ENCODE measurements at regions not wholly inside any gene's neighbourhood (a gene's known extent, or its start where the extent isn't known, plus 50 kb on each side); places are given as distances from the start of the nearest gene placed in this dataset.

DNA sequence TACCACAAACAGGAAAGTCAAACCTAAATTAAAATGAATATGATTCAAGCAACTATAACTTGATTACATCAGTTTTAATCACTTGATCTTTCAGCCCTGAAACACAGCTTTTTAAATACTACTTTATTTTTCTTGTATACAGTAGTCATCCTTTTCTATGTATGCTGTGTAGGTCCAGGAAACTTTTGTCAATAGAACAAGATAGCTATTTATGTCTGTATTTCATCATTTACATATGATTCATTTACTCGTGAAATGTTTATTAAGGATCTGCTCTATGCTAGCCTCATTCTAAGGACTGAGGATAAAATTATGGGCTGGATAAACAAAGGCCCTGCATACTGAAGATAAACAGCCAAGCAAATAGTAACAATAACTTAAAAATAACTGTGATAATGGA is 930.2 kb downstream of the TFAP2A start:
- no peak for DNase-seq (ENCODE audit: low spot score)

DNA sequence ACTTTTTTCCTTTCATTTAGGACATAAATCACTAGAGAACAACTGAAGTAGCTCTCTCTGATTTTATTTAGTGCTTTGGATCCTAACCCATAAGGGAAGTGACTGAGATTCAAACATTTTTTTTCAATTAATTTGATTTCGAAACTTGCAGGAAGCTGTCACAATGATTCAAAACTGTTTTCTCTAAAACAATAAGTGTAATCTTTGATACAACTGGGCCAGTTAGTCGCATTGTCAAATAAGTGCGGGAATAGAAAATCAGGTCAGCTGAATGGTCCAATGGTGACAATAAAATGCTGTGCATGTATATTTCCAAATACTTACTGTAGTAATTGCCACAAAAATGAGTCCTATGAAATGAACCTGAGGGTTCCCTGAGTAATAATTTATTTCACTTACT is 930.8 kb downstream of the TFAP2A start:
- no peak for DNase-seq (ENCODE audit: low spot score)

DNA sequence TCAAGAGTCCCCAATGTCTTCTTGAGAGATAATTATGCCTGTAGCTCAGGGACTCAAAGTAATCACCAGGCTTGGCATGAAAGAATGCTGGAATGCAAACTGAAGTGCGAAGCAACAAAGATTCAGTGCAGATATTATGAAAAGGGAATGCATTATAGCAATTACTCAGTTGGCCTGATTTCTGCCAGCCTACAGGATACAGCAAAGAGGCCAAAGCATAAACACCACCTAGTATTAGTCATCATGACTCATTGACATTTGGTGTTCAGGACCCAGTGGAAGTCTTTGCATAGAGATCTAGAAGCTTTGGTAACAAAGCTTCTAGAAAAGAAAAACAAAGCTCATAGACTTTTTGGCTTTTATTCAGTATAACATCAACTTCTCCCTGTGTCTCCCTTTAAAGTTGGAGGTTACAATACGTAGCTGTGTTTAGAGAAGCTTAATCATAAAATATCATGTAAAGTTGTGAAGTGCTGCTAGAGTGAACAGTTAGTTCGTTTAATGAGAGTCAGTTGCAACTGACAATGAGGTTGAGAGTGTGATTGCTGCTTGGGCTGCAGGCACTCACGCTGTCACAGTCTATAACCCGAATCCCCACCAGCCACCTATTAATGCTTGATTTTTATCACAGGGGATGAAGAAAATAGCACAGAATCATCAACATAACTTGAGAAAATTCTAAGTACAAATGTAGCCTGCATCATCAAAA is 932.7 kb downstream of the TFAP2A start:
- DNase-seq (ENCODE audit: low spot score): peak; percentile 96

DNA sequence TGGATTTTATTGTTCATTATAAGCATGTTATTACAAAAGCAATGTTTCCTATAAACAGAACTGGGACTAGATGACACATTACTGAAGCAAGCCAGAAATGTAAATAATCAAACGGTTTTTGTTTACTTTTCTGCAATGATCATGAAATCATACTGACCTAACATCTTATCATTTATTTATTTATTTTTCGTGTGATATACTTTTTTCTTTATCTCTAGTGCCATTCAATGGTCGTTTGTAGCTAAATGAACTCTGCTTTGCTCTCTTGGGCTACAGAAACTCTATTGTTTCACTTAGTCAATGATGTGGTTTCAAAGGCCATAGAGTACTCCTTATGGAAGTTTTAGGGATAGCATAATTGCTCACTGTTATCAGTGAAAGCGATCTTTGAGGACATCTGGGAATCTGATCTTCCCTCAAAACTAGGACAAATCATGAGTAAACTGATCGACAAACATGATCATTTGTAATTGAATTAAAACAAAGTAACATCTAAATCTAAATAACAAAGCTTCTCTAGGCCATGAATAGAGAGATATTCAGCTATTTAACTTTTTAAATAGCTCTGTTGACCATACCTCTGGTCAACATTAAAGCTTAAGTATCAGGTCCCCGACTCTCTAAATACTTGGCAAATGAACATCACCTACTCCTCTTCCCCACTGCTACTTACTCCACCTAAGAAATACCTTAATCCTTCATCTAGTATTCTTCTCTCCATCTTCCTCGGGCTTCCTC is 933.4 kb downstream of the TFAP2A start:
- peak; percentile 65 for DNase-seq (ENCODE audit: low spot score)

DNA sequence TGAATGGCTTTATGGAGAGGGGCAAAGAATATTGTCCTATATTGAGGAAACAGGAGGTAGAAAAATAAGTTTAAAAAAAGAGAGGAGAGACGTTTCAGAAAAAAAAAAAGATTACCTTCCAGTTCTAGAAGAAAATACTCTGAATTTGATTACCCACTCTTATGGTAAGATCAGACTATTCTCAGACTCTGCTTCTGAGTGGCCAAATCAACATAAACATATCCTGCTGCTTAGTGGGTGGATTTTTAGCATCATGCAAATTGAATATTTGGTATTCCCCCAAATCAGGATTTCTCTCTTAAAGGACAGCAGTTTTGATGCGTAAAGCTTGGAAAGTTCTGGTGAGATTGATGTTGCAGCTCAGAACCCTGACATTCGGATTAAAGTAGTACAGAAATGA is 946.6 kb downstream of the TFAP2A start:
- no peak for DNase-seq (ENCODE audit: low spot score)

DNA sequence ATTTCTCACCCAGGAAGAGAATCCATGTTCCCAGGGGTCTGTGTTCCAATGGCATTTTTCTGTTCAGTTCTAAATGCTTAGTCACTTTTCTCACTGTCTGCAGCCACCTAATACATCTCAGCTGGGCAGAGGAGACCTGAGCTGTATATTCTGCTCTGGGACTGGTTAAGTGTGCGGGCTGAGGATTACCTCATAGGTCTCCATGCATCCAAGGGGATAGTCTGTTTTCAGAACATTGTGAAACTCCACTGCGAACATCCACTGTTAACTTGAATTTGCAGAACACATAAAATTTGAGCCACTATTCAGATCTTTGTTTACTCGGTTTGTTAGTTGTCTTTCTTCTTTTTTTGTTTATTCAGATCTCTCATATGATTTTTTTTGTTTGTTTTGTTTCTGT is 947.1 kb downstream of the TFAP2A start:
- peak; percentile 88 for DNase-seq (ENCODE audit: low spot score)

DNA sequence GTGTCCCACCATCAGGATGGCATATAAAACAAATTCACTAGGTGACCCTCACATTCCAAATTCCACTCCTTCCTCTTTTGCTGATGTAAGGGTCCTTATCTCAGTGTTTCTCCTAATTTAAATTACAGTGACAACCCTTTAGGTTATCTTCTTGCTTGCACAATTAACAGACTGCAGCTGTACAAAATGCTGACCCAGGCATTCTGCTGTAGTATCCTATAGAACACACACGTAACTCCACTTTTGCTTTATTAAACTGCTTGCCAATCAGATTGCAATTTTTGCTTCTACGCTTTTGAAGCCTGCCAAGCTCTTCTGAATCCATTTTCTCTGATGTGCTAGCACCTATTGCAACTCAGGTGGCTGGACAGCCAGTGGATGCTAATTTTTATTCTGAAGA is 950.3 kb downstream of the TFAP2A start:
- no peak for DNase-seq (ENCODE audit: low spot score)

DNA sequence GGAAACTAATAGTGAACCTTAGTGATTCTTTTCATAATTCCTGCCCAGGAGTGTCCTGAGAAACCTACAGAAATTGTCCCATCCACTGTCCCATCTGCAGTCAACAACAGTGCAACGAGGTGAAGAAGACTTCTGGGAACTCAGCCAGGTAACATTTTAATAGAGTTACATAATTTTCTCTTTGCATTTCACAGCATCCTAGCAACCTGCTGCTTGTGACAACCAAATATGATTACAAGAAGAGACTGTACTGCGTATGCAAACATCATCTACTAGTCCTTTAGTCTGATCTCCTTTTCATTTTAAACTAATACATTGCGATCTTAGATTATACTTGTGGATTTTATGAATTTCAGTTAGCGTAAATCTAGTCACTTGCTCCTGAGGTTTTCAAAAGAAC is 951.6 kb downstream of the TFAP2A start:
- DNase-seq (ENCODE audit: low spot score): no peak

DNA sequence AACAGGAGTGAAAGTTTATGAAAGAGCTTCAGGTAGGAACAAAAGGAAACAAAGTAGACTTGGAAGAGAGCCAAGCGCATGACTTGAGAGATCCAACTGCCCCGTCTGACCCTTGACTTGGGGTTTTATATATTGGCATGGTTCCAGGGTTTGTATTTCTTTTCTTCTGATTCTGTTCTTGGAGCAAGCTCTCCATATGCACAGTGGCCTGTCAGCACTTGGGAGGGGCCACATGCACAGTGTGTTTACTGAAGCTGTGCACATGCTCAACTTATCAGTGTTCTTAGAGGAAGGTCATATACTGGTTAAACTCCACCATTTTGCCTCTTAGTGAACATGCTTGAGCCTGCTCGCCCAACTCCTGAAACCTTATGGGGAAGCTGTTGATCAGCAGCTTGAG is 953.7 kb downstream of the TFAP2A start:
- no peak for DNase-seq (ENCODE audit: low spot score)

DNA sequence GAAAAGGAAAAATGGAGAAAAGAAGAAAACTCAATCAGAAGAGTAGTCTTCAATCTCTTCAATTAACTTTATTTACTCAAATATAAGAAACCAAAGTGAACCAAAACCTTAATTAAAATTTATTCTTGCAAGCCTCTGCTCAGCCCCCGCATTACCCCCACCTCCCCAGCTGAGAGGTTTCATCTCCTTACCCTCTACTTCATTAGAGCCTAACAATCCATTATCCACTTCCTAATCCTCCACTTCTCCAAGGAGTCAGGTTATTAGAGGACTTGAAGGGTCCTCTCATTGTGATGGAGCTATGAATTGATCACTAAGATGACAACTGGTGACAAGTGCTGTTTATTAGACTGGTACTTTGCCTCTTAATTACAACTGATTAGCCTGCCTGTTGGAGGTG is 956.5 kb downstream of the TFAP2A start:
- no peak for DNase-seq (ENCODE audit: low spot score)

DNA sequence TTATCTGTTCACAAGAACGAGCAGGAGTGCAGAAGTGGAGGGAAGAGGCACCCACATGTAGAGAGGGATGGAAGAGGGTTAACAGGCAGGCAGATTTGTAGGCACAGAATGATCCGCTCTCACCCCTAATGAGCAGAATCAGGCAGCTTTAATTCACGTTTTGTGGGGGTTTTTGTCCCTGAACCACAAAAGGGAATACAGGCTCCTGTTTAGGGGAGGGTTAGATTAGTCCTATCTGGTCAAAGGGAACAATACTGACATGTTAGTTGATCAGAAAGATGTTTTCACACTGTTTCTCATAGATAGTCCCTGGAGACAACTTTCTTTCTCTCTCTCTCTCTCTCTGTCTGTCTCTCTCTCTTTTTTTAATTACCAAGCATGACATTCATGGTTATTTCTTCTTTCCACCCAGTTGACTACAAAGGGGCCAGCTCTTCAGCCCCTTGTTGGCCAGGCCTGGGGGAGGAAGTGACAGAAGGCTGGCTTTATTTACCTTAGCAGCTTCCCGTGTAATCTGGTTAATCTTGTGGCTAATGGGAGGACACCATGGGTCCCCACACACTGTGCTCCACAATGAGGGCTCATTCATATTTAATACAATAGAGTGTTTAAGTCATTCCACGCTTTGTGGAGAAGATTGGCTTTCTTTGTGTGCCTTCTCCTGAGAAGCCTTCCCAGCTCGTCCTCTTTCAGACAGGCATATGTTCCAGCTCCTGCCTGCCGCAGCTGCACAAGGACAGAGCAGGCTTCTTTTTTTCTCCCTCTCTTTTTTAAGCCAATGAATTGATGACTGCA is 958.8 kb downstream of the TFAP2A start:
- no peak for DNase-seq (ENCODE audit: low spot score)

DNA sequence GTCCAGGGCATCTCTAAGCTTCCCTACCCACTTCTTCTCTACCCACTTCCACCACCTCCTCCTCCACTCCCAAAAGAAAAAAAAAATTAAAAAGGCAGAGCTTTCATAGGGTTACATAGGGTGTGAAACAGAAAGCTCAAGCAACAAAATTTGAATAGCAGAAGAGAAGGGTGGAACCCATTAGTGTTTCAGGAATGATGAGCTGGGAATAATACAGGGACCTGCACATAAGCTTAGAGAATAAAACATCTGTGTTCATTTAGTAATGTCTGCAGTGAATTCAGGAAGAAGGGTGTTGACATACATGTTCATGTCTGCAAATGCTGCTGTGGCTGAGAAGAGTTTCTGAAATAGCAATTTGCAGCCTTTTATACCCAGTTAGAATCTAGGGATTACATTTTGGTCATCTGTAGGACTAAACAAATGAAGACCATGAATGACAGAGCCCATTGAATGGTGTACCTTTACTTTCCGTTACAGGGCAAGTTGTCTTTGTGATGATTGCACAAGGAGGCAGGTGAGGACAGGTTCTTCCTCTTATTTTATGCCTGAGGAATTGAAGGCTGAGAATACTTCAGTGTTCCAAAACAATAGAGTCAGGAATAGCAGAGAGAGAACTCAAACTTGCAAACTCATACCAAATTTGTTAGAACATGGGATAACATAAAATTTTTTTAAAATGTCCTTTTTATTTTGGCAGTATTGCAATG is 975.1 kb downstream of the TFAP2A start:
- DNase-seq (ENCODE audit: low spot score): no peak

DNA sequence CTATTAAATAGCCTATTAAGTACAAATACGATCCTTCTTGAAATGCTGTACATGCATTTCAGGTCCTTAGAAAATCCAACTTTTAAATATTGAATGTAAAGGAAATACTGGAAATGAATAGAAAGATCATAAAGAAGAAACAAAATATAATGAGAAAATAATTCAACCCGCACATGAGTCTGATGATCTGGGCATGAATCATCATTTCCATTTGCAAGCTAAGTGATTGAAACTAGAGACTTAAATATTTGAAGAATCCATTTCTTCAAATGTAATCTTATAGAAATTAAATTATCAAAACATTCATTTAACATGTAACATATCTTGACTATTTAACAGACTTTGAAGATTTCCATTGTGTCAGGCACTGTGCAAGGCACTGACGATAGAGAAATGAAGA is 977.0 kb downstream of the TFAP2A start:
- DNase-seq (ENCODE audit: low spot score): no peak

DNA sequence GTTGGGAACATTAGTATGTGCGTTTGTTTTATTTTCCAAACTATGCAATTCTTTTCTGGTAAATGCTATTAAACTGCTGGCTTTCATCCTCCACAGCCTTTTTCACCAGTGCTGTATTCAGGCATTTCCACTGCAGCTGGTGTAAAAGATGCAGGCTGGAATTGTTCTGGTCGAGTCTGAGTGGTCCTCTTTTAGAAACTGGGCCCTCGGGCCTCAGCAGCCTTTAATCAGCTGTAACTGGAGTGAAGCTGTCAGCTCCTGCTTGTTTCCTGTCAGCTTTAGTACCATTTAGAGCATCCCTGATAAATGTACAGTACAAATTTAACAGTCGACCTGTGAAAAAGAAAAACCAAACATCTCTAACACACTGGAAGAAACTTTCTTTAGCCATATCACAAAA is 979.6 kb downstream of the TFAP2A start:
- no peak for DNase-seq (ENCODE audit: low spot score)

DNA sequence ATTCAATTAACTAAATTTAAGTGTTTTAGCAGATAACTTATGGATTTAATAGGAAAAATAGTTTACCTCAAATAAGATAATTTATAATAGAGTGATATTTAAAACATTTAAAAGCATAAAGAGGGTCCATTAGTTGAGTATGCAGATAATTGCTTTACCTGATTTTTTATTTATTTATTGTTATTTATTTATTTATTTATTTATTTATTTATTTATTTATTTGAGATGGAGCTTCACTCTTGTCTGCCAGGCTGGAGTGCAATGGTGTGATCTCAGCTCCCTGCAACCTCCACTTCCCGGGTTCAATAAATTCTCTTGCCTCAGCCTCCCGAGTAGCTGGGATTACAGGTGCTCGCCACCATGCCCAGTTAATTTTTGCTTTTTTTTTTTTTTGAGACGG is 982.9 kb downstream of the TFAP2A start:
- no peak for DNase-seq (ENCODE audit: low spot score)

DNA sequence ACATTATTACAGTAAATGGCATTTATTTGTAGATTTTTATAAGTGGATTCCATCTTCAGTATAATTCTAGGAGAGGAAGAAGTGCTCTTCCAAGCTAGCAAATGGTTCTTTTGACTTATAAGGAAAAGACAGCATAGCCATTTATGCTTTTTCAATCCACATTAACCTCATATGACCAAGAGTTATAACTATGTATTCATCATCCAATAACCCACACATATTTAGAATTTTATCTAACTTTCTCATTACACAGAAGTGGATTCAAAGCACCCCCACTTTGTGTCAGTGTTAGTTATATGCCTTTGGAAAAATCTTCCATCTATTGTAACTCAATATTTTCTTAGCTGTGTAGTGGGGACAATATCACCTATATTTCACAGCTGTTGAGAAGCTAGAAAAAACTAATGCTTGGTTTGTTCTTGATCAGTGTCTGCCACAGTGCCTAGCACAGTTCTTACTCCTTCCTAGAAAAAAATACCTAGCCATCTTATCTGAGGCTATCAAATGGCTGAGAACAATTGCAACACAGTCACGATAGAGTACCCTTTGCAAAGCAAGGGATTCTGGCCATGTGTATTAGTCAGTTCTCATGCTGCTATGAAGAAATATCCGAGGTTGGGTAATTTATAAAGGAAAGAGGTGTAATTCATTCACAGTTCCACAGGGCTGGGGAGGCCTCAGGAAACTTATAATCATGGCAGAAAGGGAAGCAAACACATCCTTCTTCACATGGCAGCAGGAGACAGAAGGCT is 986.3 kb downstream of the TFAP2A start:
- no peak for DNase-seq (ENCODE audit: low spot score)

DNA sequence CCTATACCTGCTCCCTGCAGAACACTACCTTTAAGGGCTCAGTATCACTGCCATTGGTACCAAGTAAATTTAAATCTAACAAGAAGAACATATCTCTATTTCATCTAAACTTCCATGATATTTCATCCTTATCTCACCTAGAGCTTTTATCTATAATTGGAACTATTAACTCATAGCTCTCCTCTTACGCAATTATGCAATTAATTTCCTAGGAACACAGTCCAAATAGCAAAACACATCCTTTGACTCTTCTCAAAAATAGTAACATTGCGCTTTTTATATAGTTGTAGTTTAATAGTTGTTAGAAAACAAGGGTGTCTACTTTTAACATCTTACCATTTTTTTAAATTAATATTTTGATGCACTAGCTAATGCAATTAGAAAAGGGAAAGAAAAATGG is 986.8 kb upstream of the SLC35B3 start:
- no peak for DNase-seq (ENCODE audit: low spot score)

DNA sequence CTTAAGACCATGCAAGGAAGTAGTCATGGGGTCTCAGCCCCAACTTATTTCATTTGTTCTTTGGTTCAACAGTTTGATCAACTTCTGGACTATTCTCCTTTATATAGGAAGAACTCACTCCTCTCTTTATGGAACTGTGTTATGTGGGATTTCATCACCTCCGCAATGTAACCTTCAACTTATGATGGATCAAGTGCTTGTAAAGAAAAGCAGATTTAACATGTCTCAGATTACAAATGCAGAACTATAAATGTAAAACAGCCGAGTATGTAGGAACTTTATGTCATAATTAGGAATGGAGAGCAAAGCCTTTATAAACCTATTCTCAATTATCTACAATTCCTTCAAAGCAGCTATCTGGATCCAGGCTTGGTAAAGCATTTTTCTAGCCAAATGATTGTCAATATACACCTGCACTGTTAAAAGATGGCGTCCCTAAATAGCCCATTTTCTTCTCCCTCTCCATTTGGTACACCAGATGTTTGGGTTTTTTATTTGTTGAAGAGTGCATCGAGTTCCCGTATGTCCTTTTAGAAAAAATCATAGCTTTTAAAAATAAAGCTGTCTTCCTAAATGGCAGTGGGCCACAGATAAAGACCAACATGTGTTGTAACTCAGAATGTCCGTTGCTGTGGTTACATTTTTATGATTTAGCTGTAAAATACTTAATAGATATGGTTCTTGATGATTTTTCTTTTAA is 985.1 kb upstream of the SLC35B3 start:
- no peak for DNase-seq (ENCODE audit: low spot score)

DNA sequence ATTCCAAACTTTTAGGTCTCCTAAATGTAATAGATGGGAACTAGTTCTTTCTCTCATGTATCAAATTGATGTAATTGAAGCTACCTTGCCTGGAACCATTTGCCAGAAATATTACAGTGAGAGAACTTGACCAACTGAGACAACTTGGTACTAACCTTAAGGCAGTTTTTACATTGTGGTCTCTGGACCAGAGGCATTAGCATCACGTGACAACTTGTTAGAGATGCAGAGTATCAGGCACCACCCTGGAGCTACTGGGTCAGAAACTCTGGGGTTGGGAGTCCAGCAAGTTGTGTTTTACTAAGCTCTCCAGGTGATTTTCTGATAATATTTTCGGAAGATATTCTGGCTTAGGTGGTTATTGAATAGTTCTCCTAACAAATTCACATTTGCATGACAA is 982.1 kb upstream of the SLC35B3 start:
- DNase-seq (ENCODE audit: low spot score): no peak

DNA sequence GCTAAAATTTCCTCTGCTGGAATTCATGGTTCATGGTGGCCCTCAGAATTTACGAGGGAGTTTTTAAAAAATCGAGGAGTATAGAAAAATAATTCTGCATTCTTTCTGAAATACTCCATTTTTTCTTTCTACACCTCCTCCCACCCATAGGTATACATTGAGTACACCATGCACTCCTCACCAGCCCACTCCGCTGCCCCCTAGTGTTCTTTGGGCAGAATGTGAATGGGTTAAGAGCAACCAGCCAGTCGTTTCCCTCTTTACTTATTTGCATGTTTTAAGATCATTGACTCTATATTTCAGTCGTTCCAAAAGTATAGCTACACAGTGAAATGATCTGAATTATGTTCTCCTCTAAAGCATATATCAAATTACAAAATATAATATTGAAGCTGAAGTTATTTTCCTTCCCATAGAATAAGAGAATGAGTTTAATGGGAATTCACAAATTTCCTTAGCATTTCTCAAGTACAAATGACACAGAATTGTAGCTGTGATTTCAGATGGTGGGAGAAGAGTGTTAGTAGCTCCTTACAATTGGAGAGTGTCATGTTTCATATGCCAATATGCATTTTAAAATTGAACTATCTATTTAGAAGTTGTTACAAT is 977.7 kb upstream of the SLC35B3 start:
- DNase-seq (ENCODE audit: low spot score): peak; percentile 53
